Activated CD4-positive, alpha-beta memory T cell treated with anti-CD3 and anti-CD28 coated beads for 36 hours (primary cell): ENCODE measurements at regions not wholly inside any gene's neighbourhood (a gene's known extent, or its start where the extent isn't known, plus 50 kb on each side); places are given as distances from the start of the nearest gene placed in this dataset.

Experiments used
- CTCF ChIA-PET: fragments of 350-600 bp; sonication (Branson Sonifier 250); formaldehyde crosslinking; loops from one replicate; lab custom pipeline; 2021; ENCODE audit warnings: antibody characterized with exemption, inconsistent platforms; lab: Charles Lee
- POLR2A ChIA-PET: fragments of 350-600 bp; sonication (Branson Sonifier 250); formaldehyde crosslinking; loops from one replicate; lab custom pipeline; 2021; ENCODE audit warnings: antibody characterized with exemption; lab: Charles Lee
- DNase-seq: peaks from one replicate; pipeline ENCODE4 v3.0.0-alpha.2; 2020
- H3K27ac Mint-ChIP-seq: one replicate; pipeline ENCODE4 v1.8.0; 2021; ENCODE audit warnings: mixed read lengths
- H3K27me3 Mint-ChIP-seq: one replicate; pipeline ENCODE4 v1.8.0; 2021; ENCODE audit warnings: mixed read lengths
- H3K36me3 Mint-ChIP-seq: one replicate; pipeline ENCODE4 v1.8.0; 2021; ENCODE audit warnings: mixed read lengths
- H3K4me1 Mint-ChIP-seq: one replicate; pipeline ENCODE4 v1.8.0; 2021; ENCODE audit warnings: low read depth, mixed read lengths
- H3K4me3 Mint-ChIP-seq: one replicate; pipeline ENCODE4 v1.8.0; 2021; ENCODE audit warnings: mild to moderate bottlenecking, mixed read lengths
- H3K9me3 Mint-ChIP-seq: one replicate; pipeline ENCODE4 v1.8.0; 2021; ENCODE audit warnings: mixed read lengths
- intact Hi-C: fragments of 100-400 bp; cut with micrococcal nuclease; formaldehyde crosslinking; loops from one replicate; pipeline ENCODE4 v1.15.1; 2023

DNA sequence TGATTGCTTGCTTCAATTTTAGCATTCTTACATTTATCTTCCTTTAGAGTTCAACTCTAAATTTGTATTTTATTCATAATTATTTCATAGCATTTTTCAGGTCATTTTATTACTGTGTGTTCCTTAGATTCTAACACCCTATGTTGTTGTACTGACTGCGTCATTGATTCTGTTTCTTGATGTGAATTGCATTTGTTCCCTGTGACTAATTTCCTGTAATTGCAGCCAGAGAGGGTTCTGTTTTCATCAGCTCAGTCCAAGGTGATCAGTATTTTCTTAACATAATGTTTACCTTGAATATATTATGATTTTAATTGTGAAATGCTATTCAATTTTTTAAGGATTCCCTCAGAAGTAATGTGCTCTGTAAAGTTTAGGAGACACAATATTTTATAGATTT lies 970.2 kb upstream of the PIK3C3 start:
- no peak overlapping the region for H3K27ac Mint-ChIP-seq
- no peak for DNase-seq
- H3K4me3 Mint-ChIP-seq, result no peak overlapping the region
- no peaks in the 10 kb centered on the region for H3K27me3 Mint-ChIP-seq
- H3K4me1 Mint-ChIP-seq, result no peaks in the 10 kb centered on the region
- H3K9me3 Mint-ChIP-seq, result peaks cover 18% of the 10 kb centered on the region
- ChIA-PET CTCF (no interaction called here), POLR2A (no interaction called here)
- intact Hi-C loops, result no loop called here
- H3K36me3 Mint-ChIP-seq, result no peaks in the 10 kb centered on the region

DNA sequence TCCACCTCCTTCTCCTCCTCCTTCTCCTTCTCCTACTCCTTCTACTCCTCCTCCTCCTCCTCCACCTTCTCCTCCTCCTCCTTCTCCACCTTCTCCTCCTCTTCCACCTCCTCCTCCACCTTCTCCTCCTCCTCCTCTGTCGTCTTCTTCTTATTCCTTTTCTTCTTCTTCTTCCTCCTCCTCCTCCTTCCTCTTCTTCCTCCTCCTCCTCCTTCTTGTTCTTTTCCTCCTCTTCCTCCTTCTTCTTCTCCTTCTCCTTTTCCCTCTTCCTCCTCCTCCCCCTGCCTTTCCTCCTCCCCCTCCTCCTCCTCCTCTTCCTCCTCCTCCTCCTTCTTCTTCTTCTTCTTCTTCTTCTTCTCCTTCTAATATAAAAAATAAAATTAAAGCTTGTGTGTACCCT lies 971.2 kb upstream of the PIK3C3 start:
- ChIA-PET CTCF (no interaction called here), POLR2A (no interaction called here)
- no peak for DNase-seq
- H3K4me1 Mint-ChIP-seq, result no peaks in the 10 kb centered on the region
- no peak overlapping the region for H3K4me3 Mint-ChIP-seq
- H3K27me3 Mint-ChIP-seq, result no peaks in the 10 kb centered on the region
- H3K36me3 Mint-ChIP-seq, result no peaks in the 10 kb centered on the region
- no peak overlapping the region for H3K27ac Mint-ChIP-seq
- peaks cover 21% of the 10 kb centered on the region for H3K9me3 Mint-ChIP-seq
- intact Hi-C loops, result no loop called here

DNA sequence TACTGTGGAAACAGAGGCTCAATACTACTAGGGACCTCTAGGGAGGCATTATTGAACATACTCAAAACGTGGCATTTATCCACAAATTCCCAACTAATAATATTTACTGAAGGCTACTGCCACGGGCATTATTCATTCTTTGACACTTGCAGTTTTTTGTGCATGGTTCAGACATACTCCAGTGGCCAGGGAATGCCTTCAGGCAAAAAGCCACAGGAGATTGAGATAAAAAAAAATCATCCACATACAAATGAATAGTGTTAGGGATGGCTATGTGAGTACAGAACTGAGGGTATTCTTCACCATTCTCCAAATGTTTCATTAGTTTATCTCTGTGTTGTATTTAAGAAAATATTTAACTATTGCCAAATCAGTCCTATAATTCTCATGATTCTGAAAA lies 974.9 kb upstream of the PIK3C3 start:
- POLR2A ChIA-PET, result no interaction called here

DNA sequence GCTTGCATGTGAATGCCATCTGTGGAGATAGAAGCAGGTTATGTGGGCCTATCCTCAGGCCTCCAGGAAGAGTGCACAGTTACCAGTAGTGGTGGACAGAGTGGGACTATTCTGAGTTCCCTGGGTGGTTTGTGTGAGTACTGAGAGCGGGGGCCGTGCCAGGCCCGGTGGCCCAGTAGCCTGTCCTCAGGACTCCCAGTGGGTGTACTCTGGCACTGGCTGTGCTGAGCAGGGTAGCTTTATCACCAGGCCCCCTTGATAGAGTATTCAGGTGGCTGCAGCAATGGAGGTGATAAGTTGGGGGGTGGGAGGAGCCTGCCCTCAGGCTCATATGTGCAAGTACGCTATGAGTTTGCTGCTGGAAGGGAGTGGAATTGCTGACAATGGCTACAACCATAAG lies 979.0 kb upstream of the PIK3C3 start:
- peaks cover 13% of the 10 kb centered on the region for H3K9me3 Mint-ChIP-seq
- H3K4me1 Mint-ChIP-seq, result no peaks in the 10 kb centered on the region
- H3K4me3 Mint-ChIP-seq, result no peak overlapping the region
- no peak for DNase-seq
- H3K36me3 Mint-ChIP-seq, result no peaks in the 10 kb centered on the region
- no peak overlapping the region for H3K27ac Mint-ChIP-seq
- no peaks in the 10 kb centered on the region for H3K27me3 Mint-ChIP-seq
- intact Hi-C loops, result no loop called here
- POLR2A ChIA-PET, result no interaction called here
- CTCF ChIA-PET, result no interaction called here

More for the DNA sequence above, 974.9 kb upstream of the PIK3C3 start:
- no peaks in the 10 kb centered on the region for H3K27me3 Mint-ChIP-seq
- H3K9me3 Mint-ChIP-seq, result peaks cover 16% of the 10 kb centered on the region
- H3K4me1 Mint-ChIP-seq, result no peaks in the 10 kb centered on the region
- H3K4me3 Mint-ChIP-seq, result no peak overlapping the region
- CTCF ChIA-PET, result no interaction called here
- DNase-seq, result no peak
- intact Hi-C loops, result no loop called here
- no peaks in the 10 kb centered on the region for H3K36me3 Mint-ChIP-seq
- H3K27ac Mint-ChIP-seq, result no peak overlapping the region

DNA sequence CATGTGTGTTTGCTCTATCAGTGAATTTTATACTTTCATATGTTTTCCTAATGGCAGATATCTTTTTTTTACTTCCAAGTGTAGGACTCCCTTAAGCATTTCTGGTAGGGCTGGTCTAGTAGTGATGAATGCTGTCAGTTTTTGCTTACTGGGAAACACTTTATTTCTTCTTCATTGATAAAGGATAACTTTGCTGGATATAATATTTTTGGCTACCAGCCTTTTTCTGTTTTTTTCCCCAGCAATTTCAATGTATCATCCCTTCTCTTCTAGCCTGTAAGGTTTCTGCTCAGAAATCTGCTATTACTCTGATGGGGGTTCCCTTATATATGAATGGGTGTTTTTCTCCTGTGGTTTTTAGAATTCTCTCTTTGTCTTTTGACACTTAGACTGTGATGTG lies 980.6 kb upstream of the PIK3C3 start:
- Mint-ChIP-seq H3K4me3 (no peak overlapping the region), H3K9me3 (peaks cover 13% of the 10 kb centered on the region), H3K27ac (no peak overlapping the region), H3K27me3 (no peaks in the 10 kb centered on the region), H3K4me1 (no peaks in the 10 kb centered on the region), H3K36me3 (no peaks in the 10 kb centered on the region)
- ChIA-PET CTCF (no interaction called here), POLR2A (no interaction called here)
- intact Hi-C loops, result no loop called here
- DNase-seq, result no peak

DNA sequence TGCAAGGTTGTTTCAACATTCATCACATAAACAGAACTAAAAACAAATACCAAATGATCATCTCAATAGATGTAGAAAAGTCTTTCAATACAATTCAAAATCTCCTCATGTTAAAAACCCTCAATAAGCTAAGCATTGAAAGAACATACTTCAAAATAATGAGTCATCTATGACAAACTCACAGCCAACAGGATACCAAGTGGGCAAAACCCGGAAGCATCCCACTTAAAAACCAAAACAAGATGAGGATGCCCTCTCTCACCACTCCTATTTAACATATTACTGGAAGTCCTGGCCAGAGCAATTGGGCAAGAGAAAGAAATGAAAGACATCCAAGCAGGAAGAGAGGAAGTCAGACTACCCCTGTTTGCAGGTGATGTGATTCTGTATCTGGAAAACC lies 992.2 kb upstream of the PIK3C3 start:
- H3K27ac Mint-ChIP-seq, result no peak overlapping the region
- H3K4me3 Mint-ChIP-seq, result no peak overlapping the region
- no peak for DNase-seq
- CTCF ChIA-PET, result no interaction called here
- no peaks in the 10 kb centered on the region for H3K36me3 Mint-ChIP-seq
- intact Hi-C loops, result no loop called here
- no peaks in the 10 kb centered on the region for H3K4me1 Mint-ChIP-seq
- peaks cover 21% of the 10 kb centered on the region for H3K9me3 Mint-ChIP-seq
- POLR2A ChIA-PET, result no interaction called here
- no peaks in the 10 kb centered on the region for H3K27me3 Mint-ChIP-seq

DNA sequence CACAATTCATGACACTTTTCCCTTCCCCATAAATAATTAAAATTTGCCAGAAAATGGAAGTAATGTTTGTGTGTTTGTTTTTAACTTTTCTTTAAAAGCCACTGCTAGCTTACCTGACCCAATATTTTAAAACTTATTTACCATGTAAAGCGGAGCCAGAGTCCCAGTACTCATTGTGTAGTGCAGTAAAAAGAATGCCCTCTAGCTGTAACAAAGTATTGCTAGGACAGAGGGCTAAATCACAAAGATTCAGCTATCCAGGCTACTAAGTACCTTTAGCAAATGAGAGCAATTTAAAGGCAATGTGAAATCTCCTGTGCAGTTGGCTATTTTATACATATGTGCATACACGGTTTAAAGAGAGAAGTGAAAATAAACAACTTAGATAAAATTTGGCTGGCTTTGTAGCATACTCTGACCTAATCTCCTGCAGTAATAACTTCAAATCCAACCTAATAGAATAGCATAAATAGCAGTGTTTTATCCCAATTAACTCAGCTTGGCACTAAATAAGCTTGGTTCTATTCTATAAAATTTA lies 997.4 kb upstream of the PIK3C3 start:
- Mint-ChIP-seq H3K27me3 (no peaks in the 10 kb centered on the region), H3K4me3 (no peak overlapping the region), H3K9me3 (peaks cover 24% of the 10 kb centered on the region), H3K4me1 (no peaks in the 10 kb centered on the region), H3K36me3 (no peaks in the 10 kb centered on the region), H3K27ac (no peak overlapping the region)
- intact Hi-C loops, result no loop called here
- ChIA-PET CTCF (no interaction called here), POLR2A (no interaction called here)
- DNase-seq, result no peak

DNA sequence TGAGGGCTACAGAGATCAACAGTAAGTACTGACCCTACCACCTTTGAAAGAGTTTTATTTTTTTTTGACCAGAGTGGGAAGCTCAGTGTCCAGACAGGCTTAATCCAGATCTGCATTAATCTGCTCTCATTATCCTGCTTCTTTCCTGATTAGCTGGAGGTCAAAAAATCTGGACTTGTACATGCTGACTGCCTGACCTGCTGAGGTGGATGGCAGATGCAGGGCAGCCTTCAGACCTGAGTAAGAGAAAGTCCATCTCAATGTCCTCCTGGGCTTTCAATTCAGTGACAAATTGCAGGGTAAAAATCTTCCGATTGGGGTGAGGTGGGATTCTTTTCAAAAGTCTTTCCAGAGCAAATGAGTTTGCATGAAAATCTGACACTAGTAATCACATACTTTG lies 998.8 kb upstream of the PIK3C3 start:
- ChIA-PET CTCF (no interaction called here), POLR2A (interaction anchor here (0.7 kb wide), 1 partner anchor 1025 kb away, joined by 3 read pairs; no protein-coding TSS in a partner anchor)
- no peaks in the 10 kb centered on the region for H3K4me1 Mint-ChIP-seq
- no peak overlapping the region for H3K27ac Mint-ChIP-seq
- no peak overlapping the region for H3K4me3 Mint-ChIP-seq
- peaks cover 27% of the 10 kb centered on the region for H3K9me3 Mint-ChIP-seq
- H3K27me3 Mint-ChIP-seq, result no peaks in the 10 kb centered on the region
- intact Hi-C loops, result no loop called here
- H3K36me3 Mint-ChIP-seq, result no peaks in the 10 kb centered on the region
- no peak for DNase-seq

DNA sequence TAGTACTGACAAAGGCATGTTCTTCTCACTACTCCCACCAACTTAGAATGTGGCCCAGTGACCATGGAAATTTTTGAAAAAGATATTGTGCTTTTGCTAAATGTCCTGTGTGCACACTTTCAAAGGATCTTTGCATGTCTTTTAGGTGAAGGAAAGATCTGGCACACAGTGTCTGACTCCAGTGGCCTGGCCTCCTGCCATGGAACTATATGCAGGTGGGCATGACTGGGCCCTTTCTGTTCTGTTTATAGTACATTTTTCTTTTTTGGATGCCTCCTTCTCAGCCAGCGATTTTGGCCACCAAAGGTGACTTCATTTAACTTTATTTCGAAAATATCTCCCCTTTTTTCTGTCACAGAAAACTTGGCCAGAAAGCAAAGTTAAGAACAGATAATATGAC lies 999.7 kb upstream of the PIK3C3 start:
- intact Hi-C loops, result no loop called here
- Mint-ChIP-seq H3K9me3 (peaks cover 29% of the 10 kb centered on the region), H3K36me3 (no peaks in the 10 kb centered on the region), H3K27ac (no peak overlapping the region), H3K4me1 (no peaks in the 10 kb centered on the region), H3K27me3 (no peaks in the 10 kb centered on the region), H3K4me3 (no peak overlapping the region)
- CTCF ChIA-PET, result no interaction called here
- POLR2A ChIA-PET, result interaction anchor here (0.7 kb wide), 1 partner anchor 1026 kb away, joined by 3 read pairs; no protein-coding TSS in a partner anchor
- DNase-seq, result no peak

DNA sequence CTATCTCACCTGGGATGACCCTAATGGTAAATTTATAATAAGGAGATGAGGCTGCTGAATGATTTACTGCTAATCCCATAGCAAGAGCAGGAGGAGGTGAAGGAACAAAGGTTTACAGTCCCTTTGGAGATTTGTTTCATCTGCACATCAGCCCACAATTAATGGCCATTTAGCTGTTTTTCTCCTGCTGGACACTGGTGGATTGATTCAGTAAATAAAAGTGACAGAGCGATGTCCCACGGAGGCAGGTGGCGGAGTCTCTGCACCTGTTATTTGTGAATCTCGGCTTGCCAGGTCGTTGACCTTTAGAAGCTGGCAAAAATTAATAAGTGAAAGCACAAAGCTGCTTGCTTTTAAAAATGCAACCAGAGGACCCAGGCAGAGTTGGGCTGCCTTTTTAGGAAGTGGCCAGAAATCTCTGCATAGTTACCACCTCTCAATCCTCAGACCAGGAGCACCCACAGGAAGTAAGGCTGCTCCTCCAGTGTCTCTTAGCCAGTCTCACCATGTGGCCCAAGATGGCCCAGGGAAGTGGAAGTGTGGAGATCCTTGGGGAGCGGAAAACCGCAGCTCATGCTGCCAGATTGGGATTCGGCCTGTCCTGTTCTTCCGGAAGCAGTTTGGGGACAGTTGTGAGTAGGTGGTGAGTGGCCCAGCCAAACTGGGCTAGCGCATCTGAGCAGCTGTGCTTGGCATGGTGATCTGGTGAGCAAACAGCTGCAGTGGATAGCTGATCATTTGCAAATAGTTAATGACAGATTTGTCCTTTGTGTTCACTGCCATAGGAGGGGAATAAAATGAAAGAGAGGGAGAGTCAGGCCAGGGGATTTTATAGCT lies 1005.7 kb upstream of the PIK3C3 start:
- DNase-seq, result no peak
- ChIA-PET CTCF (no interaction called here), POLR2A (no interaction called here)
- H3K4me3 Mint-ChIP-seq, result no peak overlapping the region
- H3K4me1 Mint-ChIP-seq, result no peaks in the 10 kb centered on the region
- H3K36me3 Mint-ChIP-seq, result no peaks in the 10 kb centered on the region
- no peaks in the 10 kb centered on the region for H3K27me3 Mint-ChIP-seq
- intact Hi-C loops, result no loop called here
- H3K27ac Mint-ChIP-seq, result no peak overlapping the region
- peaks cover 22% of the 10 kb centered on the region for H3K9me3 Mint-ChIP-seq

DNA sequence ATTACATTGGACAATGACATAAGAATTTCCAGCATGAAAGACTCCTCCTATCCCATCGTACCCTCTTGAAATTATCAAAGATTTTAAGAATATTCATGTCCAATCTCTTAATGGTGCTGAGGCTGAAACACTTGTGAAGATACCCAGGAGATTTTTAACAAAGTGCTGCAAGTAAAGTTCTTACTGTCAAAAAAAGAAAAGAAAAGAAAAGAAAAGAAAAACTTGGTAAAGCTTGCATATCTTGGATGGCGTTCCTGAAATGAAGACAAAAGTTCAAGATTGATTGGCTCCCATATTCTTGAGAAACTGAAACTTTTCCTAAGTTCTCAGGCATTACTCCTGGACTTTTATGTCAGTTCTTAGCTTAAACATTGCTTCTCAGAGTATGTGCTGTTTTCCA lies 1010.5 kb upstream of the PIK3C3 start:
- Mint-ChIP-seq H3K4me1 (no peaks in the 10 kb centered on the region), H3K36me3 (no peaks in the 10 kb centered on the region), H3K9me3 (peaks cover 21% of the 10 kb centered on the region), H3K27ac (no peak overlapping the region), H3K27me3 (no peaks in the 10 kb centered on the region), H3K4me3 (no peak overlapping the region)
- ChIA-PET CTCF (no interaction called here), POLR2A (no interaction called here)
- intact Hi-C loops, result no loop called here
- DNase-seq, result no peak

DNA sequence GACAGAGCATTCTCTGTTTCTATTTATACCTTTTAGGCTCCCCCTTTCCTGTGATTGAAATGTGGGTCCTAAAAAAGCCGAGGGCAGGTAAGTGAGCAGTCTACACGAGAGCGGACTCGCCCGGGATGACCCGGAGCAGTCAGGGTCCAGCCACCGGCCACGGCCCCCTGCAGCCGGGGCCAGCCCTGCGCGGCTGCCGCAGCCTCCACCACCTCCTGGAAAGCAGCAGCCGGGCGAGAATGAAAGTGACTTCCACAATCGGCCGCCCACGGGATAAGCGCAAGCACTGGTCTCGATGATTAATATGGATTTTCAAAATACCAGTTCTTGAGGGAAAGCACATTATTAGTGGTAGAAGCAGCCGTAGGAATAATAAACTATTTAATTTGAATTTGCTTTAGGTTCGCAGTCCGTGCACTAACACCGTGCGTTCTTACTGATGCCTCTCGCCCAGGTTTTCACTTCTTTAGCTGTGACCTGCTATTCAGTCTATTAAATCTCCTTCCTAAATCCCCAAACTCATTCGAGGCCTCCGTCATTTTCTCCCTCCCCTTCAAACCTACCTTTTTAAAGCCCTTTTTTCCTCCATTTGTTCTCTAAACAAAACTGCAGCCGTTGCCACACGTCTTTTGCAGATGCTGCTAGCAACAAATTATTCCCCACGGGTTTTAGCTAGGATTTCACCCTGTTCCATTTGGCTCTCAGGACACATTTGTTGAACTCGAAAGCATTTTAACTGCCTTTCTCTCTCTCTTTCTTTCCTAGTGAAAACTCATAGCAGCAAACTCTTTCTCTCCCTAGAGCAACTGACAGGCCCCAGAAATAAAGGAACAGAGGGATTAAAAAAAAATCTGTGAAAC lies 1015.1 kb upstream of the PIK3C3 start:
- CTCF ChIA-PET, result no interaction called here

More for the DNA sequence above, 1015.1 kb upstream of the PIK3C3 start:
- Mint-ChIP-seq H3K27me3 (no peaks in the 10 kb centered on the region), H3K4me3 (no peak overlapping the region), H3K36me3 (no peaks in the 10 kb centered on the region), H3K27ac (no peak overlapping the region), H3K9me3 (peaks cover 19% of the 10 kb centered on the region), H3K4me1 (no peaks in the 10 kb centered on the region)
- DNase-seq, result no peak
- POLR2A ChIA-PET, result no interaction called here
- intact Hi-C loops, result no loop called here
